NCI-H2029 treated with DMSO at 0.1 percent for 48 hours (cell line): ENCODE measurements at regions not wholly inside any gene's neighbourhood (a gene's known extent, or its start where the extent isn't known, plus 50 kb on each side); places are given as distances from the start of the nearest gene placed in this dataset.

Source experiments
- DNase-seq: peaks from one replicate; lab custom pipeline; 2025; lab: John Stamatoyannopoulos, UW

DNA sequence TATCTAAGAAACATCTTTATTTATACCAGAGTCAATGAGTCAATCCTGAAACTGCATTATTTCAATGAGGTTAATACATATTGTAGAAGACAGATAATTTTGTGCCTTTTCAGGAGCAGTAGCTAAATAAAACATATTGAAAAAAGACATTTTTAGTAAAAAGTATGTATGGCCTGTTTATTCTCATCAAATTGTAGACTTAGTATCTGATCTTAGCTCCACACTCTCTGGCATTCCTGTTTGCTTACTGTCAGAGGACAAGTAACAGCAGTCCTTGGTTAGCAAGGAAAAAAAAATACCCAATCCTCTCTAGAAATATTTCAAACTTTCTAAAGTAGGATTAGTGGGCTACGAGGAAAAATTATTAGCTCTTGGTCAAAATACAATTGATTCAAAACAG is 50.5 kb upstream of the GUCY1A1 start:
- no peak for DNase-seq

DNA sequence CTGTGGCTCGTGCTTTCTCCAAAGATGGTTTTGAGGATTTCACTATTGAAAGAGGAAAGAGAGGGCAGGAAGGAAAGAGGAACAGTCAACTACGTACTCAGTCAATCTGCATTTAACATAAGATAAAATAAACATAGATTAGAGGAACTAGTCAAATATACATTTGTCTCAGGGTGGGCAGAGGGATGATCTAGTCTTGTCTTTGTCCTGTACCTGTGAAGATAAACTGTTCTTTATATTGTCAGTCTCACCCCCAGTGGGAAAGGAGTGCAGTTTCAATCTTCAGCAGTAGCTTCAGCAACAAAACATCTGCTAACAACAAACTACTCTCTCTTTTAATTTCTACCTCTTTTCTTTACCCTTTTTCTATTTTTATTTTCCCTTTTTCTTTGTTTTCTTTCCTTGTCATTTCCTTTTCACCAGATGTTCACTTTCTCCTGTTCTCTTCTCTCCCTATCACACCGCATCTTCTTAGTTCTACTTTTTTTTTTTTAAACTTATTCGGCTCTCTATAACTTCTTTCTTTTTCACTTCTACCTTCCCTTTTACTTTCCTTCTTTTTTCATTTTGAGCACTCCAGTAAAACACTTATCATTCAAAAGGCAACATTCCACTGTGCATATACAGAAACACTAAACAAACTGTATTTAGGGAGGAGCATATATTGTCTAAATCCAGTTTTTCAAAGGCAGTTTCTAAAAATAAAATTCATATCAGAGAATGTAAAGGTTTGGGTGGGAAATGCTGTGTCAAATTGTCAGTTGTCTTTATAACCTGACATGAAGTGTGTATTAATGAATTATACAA is 51.4 kb upstream of the GUCY1A1 start:
- DNase-seq: no peak

DNA sequence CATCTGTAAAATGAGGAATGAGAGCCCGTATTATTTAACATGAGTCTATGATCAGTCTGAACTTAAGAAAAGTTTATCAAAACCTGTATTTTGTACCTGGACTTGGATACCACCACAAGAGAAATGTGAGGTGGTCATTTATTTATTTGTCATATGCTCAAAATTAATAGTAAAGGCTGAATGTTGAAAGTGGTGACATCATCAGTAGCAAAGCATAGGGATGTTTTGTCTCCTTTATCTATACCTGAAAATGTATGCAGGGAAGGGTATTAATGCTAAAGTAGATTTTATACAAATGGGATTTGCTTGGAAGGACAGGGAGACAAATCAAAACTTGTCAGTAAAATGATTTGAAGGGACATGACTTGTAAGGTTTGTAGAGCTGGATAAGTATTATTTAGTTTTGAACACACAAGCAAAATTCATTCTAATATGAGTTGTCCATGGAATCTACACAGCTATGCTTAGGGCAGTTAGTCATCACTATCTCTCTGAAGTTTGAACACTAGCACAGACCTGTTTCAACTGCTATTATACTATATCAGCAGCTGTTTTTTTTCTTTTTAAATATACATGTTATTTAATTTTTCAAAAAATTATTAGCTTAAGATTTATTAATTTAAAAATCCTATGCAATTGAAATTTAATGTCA is 52.4 kb upstream of the GUCY1A1 start:
- DNase-seq: no peak

GRCh38 chr4:155612074-155612473 is 54.6 kb upstream of the GUCY1A1 start:
- DNase-seq: no peak

DNA sequence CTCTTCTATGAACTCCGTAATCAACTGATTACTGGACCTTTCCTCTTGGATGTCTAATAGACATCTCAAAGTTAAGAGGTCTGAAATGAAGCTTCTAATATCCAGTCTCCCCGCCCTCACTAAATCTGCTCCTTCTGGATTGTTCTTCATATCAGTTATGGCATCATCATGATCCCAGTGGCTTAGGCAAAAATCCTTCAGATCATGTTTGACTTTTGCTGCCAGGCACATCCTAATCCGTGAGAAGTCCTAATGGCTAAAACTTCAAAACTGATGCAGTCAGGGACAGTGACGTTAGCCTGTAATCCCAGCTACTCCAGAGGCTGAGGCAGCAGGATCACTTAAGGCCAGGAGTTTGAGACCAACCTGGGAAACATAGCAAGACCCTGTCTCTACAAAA is 55.1 kb upstream of the GUCY1A1 start:
- DNase-seq: no peak

DNA sequence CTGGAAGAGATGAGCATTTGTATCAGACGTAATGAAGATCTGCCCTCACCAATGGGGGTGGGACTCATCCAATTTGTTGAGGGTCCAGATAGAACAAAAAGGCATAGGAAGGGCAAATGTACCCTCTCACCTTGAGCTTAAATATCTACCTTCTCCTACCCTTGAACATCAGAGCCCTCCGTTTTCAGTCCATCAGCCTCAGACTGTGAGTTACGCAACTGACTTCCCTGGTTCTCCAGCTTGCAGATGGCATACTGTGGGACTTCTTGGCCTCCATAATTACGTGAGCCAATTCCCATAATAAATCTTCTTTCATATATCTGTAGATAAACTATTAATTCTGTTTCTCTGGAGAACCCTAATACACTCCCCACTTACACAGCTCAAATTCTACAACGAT is 56.5 kb upstream of the GUCY1A1 start:
- no peak for DNase-seq

- DNase-seq: no peak
These were observed 57.1 kb upstream of the GUCY1A1 start for GRCh38 chr4:155609455-155610059.

GRCh38 chr4:155608225-155608885 is 58.3 kb upstream of the GUCY1A1 start:
- no peak for DNase-seq

DNA sequence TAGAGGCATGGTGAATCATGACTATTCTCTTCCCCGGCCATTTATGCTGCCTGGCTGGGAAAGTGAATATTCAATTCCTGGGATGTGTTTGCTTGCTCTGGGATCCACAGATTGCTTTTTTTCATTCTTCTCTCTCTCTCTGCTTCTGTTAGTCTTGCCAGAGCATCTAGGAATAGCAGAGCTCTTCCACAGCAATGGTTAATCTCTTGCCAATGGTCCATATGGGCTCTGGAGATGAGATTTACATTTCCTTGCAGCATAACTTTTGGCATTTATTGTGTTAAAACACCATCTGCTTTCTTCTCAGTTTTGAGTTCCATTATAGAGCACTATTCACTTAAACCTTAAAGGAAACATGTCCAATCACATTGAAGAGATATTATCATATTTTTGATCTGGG is 59.2 kb upstream of the GUCY1A1 start:
- no peak for DNase-seq

- no peak for DNase-seq
These were observed 61.7 kb upstream of the GUCY1A1 start for GRCh38 chr4:155604718-155605626.

- no peak for DNase-seq
These were observed 63.2 kb upstream of the GUCY1A1 start for GRCh38 chr4:155603360-155603891.

GRCh38 chr4:155602351-155603140 is 64.1 kb upstream of the GUCY1A1 start:
- no peak for DNase-seq

- DNase-seq: no peak
These were observed 66.4 kb upstream of the GUCY1A1 start for GRCh38 chr4:155600244-155600643.

- no peak for DNase-seq
These were observed 67.1 kb upstream of the GUCY1A1 start for GRCh38 chr4:155599596-155599995.

- DNase-seq: no peak
These were observed 67.6 kb upstream of the GUCY1A1 start for GRCh38 chr4:155599085-155599484.

GRCh38 chr4:155597933-155598451 is 68.7 kb upstream of the GUCY1A1 start:
- no peak for DNase-seq

- DNase-seq: no peak
These were observed 69.4 kb upstream of the GUCY1A1 start for GRCh38 chr4:155597281-155597680.

- no peak for DNase-seq
These were observed 72.9 kb upstream of the GUCY1A1 start for GRCh38 chr4:155593793-155594192.

- DNase-seq: no peak
These were observed 73.7 kb upstream of the GUCY1A1 start for GRCh38 chr4:155592938-155593297.

GRCh38 chr4:155592179-155592937 is 74.3 kb upstream of the GUCY1A1 start:
- no peak for DNase-seq
